AG09319 (cell line): ENCODE measurements at regions not wholly inside any gene's neighbourhood (a gene's known extent, or its start where the extent isn't known, plus 50 kb on each side); places are given as distances from the start of the nearest gene placed in this dataset.

Experiments used
- DNase-seq: peaks from one replicate; pipeline ENCODE4 v3.0.0-alpha.2; 2010; ENCODE audit warnings: low read depth; ENCODE audit errors: extremely low read depth
- CTCF ChIP-seq: IDR thresholded peaks from 2 replicates; pipeline ENCODE4 v1.5.1; 2011; ENCODE audit warnings: low read depth, mild to moderate bottlenecking, inconsistent platforms, low read length, moderate library complexity

- no peak for DNase-seq
- no peak for TF ChIP-seq CTCF
Measured at GRCh38 chr5:30667293-30667692, 526.2 kb upstream of the CDH6 start.

- no peak for TF ChIP-seq CTCF
- no peak for DNase-seq
Measured at GRCh38 chr5:30663536-30663935, 530.0 kb upstream of the CDH6 start.

- no peak for TF ChIP-seq CTCF
- no peak for DNase-seq
Measured at GRCh38 chr5:30662373-30662772, 531.1 kb upstream of the CDH6 start.

- no peak for DNase-seq
- no peak for TF ChIP-seq CTCF
Measured at GRCh38 chr5:30661730-30662129, 531.8 kb upstream of the CDH6 start.

- TF ChIP-seq CTCF: no peak
- DNase-seq: no peak
Measured at GRCh38 chr5:30659417-30659816, 534.1 kb upstream of the CDH6 start.

- no peak for DNase-seq
- no peak for TF ChIP-seq CTCF
Measured at GRCh38 chr5:30650311-30650710, 543.2 kb upstream of the CDH6 start.

GRCh38 chr5:30638899-30639298 lies 554.6 kb upstream of the CDH6 start:
- no peak for TF ChIP-seq CTCF
- DNase-seq: no peak
